ENCODE measurements at regions not wholly inside any gene's neighbourhood (a gene's known extent, or its start where the extent isn't known, plus 50 kb on each side); places are given as distances from the start of the nearest gene placed in this dataset.

DNA sequence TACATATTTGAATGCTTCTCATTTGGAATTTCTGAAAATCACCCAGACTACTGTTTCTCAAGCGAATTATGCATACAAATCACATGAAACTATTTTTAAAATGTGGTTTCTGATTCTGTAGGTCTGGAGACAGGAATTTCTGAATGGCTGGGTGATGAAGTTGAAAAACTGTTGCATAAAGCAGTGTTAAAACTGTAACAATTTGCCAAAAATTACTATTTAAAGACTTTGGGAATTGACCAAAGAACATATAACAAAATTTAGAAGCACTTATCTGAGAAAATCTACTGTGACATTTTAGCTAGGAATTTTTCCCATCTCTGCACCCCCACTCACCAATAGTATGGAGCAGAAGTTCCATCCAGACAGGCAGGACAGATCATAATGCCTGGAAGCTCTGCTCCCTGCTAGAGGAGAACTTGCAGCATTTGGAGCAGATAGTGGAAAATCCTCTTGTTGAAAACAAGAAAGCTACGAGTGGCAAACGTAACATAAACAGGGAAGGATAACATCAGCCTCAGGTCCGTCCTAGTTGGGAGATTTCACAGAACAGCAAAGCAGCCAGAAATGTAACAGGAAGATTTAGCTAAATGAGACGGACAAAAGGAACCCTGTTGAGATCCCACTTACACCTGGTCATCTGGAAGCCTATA lies 132.3 kb upstream of the MCTP2 start:
- no peak for DNase-seq

GRCh38 chr15:94097552-94097951 lies 133.8 kb upstream of the MCTP2 start:
- no peak for DNase-seq

DNA sequence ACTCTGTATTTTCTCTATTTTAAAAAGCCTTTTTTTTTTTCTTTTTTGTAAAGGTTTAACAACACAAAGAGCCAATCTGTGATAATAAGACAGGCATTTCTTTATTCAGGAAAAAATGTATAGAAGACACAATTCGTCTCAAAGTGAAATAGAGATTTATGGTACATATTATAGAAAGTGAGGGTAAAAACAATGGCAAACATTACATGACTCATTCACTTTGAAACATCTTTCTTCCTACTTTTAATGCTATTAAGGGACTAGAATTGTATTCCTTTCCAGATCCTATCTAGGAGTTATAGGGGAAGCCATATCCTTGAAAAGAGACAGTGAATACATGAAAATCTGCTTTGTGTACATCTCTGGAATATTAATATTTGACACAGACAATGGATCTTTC lies 137.1 kb upstream of the MCTP2 start:
- DNase-seq, result no peak

DNA sequence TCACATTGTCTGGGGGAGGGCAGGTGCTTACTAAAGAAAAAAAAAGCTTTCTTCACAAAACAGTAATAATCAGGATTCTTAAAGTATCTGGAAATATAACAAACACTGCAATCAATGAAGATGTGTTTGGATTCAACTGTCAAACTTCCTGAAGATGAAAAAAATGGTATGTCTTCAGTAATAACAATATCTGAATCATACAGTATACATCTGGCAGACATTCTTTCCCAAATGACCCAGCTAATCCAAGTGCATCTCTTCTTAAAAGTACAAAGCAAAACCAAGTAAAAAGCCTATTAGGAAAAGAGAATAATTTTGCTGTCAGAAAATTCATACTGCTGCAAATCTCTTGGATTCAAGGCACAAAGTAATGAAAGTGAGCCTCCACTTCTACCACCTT lies 145.0 kb upstream of the MCTP2 start:
- no peak for DNase-seq

DNA sequence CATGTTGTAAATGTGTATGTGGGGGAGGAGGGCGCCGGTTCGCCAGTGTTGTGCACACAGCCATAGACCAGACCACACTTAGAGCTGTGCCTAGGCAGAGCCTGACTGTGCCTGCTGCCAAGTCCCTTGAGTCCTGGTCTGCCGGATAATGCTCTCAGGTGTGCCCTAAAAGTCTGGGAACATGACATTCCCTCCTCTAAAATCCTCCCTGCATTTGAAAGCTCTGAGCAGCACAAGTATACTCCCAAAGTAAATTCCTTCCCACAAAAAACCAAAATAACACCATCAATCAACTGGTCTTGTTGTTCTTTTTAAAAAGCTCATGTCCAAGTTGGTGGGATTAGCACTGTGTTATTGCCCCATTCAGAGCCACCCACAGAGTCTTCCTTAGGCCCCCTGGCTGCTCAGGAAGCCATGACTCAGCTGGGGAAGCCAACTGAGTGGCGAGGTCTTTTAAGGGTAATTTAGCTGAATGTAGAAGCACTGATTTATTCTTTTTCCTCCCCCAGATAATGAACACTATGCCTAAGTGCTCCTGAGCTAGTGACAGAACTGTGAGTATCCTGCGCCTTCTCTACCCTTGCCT lies 147.8 kb upstream of the MCTP2 start:
- no peak for DNase-seq

DNA sequence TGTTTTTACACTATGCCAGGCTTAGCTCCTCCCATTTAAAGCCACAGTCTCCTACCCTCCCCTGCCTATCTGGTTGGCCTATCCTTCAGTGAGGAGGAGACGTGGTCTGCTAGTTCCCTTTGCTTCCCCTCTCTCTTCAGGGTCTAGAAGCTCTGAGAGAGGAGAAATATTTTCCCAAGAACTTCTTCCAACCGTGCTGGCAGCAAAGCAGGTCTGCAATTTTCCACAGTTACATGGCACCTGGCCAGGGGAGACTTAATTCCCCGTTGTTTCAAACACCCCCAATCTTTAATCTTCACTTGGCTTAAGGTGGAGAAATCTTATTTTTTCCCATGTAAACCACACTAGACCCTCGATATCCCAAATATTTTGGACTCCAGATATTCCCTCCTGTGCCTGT lies 149.5 kb upstream of the MCTP2 start:
- DNase-seq, result no peak

GRCh38 chr15:94080989-94081605 lies 150.3 kb upstream of the MCTP2 start:
- DNase-seq, result no peak

DNA sequence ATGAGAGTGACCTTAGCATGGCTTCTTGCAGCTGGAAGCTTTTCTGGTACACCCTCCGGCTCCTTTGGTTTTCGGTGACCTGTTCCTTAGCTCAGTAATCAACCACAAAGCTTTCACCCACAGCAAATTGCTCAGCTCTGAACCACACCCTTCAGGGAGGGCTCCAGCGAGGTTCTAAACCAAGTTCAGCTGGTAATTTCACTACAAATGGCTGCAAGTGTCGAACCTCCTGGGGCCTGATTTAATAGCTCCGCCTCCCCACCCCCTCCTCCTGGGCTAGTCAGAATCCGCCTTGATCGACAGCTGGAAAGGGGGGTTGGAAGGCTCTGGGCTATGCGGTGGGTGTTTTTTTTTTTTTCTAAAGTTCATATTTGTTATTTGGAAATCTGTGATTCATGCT lies 150.9 kb upstream of the MCTP2 start:
- peak; percentile 24 for DNase-seq

DNA sequence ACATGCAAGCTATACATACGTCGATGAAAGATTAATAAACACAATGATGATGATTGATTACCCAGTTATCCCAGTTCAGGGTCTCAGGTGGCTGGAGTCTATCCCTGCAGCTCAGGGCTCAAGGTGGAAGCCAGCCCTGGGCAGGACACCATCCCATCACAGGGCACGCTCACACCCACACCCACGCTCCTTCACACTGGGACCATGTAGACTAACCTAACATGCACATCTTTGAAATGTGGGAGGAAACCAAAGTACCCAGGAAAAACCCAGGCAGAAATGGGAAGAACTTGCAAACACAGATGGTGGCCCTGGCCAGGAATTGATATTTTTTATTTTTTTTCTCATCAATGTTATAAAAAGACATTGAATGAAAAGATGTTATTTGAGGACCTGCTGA lies 151.4 kb upstream of the MCTP2 start:
- no peak for DNase-seq

GRCh38 chr15:94079459-94079858 lies 151.9 kb upstream of the MCTP2 start:
- no peak for DNase-seq

GRCh38 chr15:94077938-94078337 lies 153.4 kb upstream of the MCTP2 start:
- DNase-seq, result no peak

DNA sequence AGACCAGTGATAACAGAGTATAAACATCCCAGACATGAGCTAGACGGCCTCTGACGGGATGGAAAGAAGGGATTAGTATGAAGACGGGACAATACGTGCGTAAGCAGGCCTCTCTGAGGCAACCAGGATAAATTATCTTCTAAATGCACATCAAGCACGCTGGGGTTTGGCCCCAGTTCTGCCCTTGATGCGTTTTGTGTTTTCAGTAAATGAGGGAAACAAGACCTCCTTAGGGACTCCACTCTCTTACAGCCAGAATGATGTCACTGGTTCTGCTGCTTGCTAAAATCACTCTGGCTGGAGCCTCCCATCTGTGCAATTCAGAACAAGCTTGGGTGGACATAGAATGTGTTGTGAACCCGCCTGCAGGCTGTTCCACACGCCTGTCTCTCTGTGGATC lies 156.0 kb upstream of the MCTP2 start:
- no peak for DNase-seq

- no peak for DNase-seq
Observed at GRCh38 chr15:94070356-94071295, 160.7 kb upstream of the MCTP2 start.

- DNase-seq, result no peak
Observed at GRCh38 chr15:94069844-94070243, 161.5 kb upstream of the MCTP2 start.

GRCh38 chr15:94066811-94067210 lies 164.6 kb upstream of the MCTP2 start:
- no peak for DNase-seq

DNA sequence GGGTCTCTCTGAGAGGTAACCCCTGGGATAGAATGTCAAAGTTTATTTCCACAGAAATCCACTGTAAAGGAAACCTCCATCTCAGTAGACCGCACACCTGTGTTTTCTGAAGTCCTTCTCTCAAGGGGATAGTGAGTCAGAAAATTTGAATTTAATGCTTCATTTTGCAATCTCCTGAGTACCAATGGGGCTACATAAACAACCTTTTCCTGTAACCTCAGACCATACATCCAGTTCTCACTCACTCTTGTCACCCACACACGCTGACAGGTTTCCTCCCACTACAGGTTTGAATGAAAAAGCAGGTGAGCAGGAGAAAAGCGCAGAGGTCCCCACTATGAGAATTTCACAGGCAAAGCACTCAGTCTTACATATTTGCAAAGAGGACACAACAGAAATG lies 165.3 kb upstream of the MCTP2 start:
- DNase-seq, result no peak

GRCh38 chr15:94064676-94065313 lies 166.6 kb upstream of the MCTP2 start:
- DNase-seq, result no peak

GRCh38 chr15:94061041-94061440 lies 170.3 kb upstream of the MCTP2 start:
- no peak for DNase-seq

GRCh38 chr15:94059013-94059587 lies 172.3 kb upstream of the MCTP2 start:
- no peak for DNase-seq

DNA sequence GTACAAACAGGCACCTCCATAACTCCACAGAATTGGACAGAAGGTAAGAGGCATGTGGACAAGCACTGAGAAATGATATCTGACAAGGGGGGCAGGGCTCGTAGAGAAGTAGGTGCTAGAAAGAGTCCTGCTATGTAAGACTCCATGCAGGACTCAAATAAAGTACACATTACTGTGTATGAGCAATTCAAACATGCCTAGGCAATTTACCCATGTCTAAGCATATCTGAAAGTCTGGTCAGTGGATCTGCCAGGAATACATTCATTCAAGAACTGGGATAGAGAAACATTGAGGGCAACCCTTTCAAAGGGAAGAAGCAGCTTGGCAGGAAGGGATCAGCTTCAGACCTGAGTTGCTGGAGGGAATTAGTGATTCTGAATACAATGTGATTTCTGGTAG lies 174.1 kb upstream of the MCTP2 start:
- no peak for DNase-seq

DNA sequence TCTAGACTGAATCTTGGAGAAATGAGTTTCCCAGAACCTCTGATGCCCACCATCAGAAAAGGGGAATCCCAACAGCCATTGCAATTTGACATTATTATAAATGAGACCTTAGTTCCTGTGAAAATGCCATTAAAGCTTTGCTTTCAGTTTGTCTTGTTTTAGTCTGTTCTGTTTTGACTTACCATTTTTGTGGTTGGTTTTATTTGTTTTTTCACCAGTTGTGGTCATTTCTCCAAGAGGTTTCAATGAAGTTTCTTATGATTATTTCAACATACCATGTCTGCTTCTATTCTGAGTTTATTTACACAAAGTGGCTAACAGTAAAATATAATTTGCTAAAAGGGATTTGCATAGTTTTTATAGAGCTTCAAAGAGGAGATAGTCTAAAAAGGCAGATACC lies 175.0 kb upstream of the MCTP2 start:
- no peak for DNase-seq

GRCh38 chr15:94053626-94054025 lies 177.7 kb upstream of the MCTP2 start:
- DNase-seq, result no peak

DNA sequence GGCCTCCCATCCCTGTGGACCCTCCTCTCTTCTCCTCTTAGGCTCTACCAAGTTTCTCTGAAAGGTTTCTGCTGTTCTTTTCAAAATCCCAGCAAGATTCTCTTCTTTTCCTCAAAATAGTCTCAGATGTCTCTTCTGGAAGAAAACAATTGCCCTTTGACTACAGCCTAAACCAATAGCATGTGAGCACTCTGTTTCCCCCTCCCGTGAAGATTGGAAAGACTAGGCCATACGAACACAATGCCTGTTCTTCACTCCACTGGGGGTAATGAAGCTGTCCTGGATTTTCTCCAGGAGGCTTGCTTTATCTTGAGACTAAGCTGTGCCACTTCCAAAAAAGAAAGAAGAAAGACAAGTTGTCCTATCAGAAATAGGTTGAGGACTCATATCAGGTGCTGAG lies 178.7 kb upstream of the MCTP2 start:
- DNase-seq, result no peak
